ENCODE measurements at regions not wholly inside any gene's neighbourhood (a gene's known extent, or its start where the extent isn't known, plus 50 kb on each side); places are given as distances from the start of the nearest gene placed in this dataset.

DNA sequence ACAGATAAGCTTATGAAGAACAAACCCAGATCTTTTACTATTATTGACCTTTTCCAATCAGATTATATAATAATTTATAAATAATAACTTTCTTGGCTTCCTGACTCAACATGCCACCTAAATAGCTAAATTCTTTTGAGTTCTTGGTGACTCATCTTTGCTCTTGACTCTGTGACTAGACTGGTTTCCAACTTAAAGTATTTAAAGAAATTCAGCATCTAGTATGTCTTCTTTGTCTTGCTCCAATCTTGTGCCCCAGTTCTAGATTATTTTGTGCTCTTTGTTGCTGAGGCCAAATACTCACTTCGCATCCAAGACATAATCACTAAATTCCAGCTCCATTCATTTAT, 483.2 kb upstream of the TBL1XR1 start:
- peaks cover 93% of the 10 kb centered on the region for H3K4me1 ChIP-seq (ENCODE audit: insufficient read depth, low read length, poor library complexity, severe bottlenecking)
- H3K4me2 ChIP-seq (ENCODE audit: low read depth, low read length, poor library complexity, severe bottlenecking) = peak overlapping the region; percentile 66
- no peak for TF ChIP-seq EZH2phosphoT487 (IDR thresholded peaks at IDR 0.05; ENCODE audit: borderline replicate concordance)
- no peaks in the 10 kb centered on the region for H4K20me1 ChIP-seq (ENCODE audit: insufficient read depth, low read length, poor library complexity, severe bottlenecking)
- H2AFZ ChIP-seq (ENCODE audit: low read length) = no peak overlapping the region
- peak overlapping the region; percentile 46 for H3K4me3 ChIP-seq (ENCODE audit: low read length, poor library complexity, severe bottlenecking)
- peak overlapping the region; percentile 72 for H3K9ac ChIP-seq (ENCODE audit: low read depth, low read length, poor library complexity, severe bottlenecking)
- no peaks in the 10 kb centered on the region for H3K9me2 ChIP-seq (replicated peaks; ENCODE audit: low read depth, low read length)
- H3K79me2 ChIP-seq (ENCODE audit: insufficient read depth, low read length) = 0 out of 2 replicates have a peak, but pooled peaks cover 4% of the 10 kb centered on the region
- no peaks in the 10 kb centered on the region for H3K9me3 ChIP-seq (ENCODE audit: insufficient read depth, low read depth, low read length)
- H3K36me3 ChIP-seq (ENCODE audit: insufficient read depth, low read length) = no peaks in the 10 kb centered on the region
- peaks cover 31% of the 10 kb centered on the region for H3F3A ChIP-seq (ENCODE audit: low read depth)
- no peaks in the 10 kb centered on the region for H3K27me3 ChIP-seq (ENCODE audit: insufficient read depth, low read length, poor library complexity, severe bottlenecking)

DNA sequence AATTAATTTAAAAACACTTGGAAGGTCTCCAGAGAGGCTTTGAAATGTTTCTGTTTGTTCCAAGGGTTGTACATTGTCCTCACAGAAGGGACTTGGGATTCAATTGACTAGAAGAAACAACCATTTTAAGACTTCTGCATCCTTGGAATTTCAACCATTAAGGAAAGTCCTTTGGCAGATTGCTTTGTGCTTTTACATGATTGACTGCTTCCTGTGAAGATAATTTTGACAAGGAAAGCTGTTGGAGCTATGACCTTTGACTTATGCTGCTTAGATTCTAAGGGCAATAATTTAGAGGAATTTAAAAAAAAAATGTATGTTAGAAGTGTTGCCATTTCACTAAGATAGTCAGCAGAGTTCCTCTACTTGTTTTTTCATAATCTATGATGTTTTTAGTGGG, 483.9 kb upstream of the TBL1XR1 start:
- 0 out of 2 replicates have a peak, but pooled peaks cover 4% of the 10 kb centered on the region for H3K79me2 ChIP-seq (ENCODE audit: insufficient read depth, low read length)
- peak overlapping the region; percentile 72 for H3K9ac ChIP-seq (ENCODE audit: low read depth, low read length, poor library complexity, severe bottlenecking)
- H3K9me2 ChIP-seq (replicated peaks; ENCODE audit: low read depth, low read length) = no peaks in the 10 kb centered on the region
- H2AFZ ChIP-seq (ENCODE audit: low read length) = no peak overlapping the region
- no peaks in the 10 kb centered on the region for H3K9me3 ChIP-seq (ENCODE audit: insufficient read depth, low read depth, low read length)
- H3K4me2 ChIP-seq (ENCODE audit: low read depth, low read length, poor library complexity, severe bottlenecking) = peak overlapping the region; percentile 66
- TF ChIP-seq EZH2phosphoT487 (IDR thresholded peaks at IDR 0.05; ENCODE audit: borderline replicate concordance) = no peak
- TF ChIP-seq, protein P1, sequence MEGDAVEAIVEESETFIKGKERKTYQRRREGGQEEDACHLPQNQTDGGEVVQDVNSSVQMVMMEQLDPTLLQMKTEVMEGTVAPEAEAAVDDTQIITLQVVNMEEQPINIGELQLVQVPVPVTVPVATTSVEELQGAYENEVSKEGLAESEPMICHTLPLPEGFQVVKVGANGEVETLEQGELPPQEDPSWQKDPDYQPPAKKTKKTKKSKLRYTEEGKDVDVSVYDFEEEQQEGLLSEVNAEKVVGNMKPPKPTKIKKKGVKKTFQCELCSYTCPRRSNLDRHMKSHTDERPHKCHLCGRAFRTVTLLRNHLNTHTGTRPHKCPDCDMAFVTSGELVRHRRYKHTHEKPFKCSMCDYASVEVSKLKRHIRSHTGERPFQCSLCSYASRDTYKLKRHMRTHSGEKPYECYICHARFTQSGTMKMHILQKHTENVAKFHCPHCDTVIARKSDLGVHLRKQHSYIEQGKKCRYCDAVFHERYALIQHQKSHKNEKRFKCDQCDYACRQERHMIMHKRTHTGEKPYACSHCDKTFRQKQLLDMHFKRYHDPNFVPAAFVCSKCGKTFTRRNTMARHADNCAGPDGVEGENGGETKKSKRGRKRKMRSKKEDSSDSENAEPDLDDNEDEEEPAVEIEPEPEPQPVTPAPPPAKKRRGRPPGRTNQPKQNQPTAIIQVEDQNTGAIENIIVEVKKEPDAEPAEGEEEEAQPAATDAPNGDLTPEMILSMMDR (conservative IDR thresholded peaks at IDR 0.05; ENCODE audit: low read length) = no peak
- H3F3A ChIP-seq (ENCODE audit: low read depth) = peaks cover 31% of the 10 kb centered on the region
- no peaks in the 10 kb centered on the region for H4K20me1 ChIP-seq (ENCODE audit: insufficient read depth, low read length, poor library complexity, severe bottlenecking)
- no peaks in the 10 kb centered on the region for H3K27me3 ChIP-seq (ENCODE audit: insufficient read depth, low read length, poor library complexity, severe bottlenecking)
- peaks cover 93% of the 10 kb centered on the region for H3K4me1 ChIP-seq (ENCODE audit: insufficient read depth, low read length, poor library complexity, severe bottlenecking)
- peak overlapping the region; percentile 46 for H3K4me3 ChIP-seq (ENCODE audit: low read length, poor library complexity, severe bottlenecking)
- no peaks in the 10 kb centered on the region for H3K36me3 ChIP-seq (ENCODE audit: insufficient read depth, low read length)

DNA sequence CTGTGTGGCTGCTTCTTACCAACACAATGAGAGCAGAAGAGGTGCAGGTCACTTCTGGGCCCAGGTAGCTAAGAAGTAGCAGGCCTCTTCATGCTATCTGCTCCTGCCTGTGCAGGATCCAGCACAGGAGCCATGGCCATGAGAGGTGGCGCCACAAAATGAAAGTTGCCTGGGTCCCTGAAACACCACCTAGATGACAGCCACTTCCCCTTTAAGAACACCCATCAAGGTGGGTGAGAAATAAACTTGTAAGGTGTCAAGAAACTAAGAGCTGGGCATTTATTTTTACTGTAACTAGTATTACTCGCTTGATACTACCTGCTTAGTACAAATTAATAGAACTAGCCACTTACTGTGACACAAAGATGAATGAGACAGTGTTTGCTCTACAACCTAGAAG, 484.6 kb upstream of the TBL1XR1 start:
- peak overlapping the region; percentile 13 for H3K4me3 ChIP-seq (ENCODE audit: low read length, poor library complexity, severe bottlenecking)
- H3K36me3 ChIP-seq (ENCODE audit: insufficient read depth, low read length) = no peaks in the 10 kb centered on the region
- 0 out of 2 replicates have a peak, but pooled peaks cover 4% of the 10 kb centered on the region for H3K79me2 ChIP-seq (ENCODE audit: insufficient read depth, low read length)
- no peaks in the 10 kb centered on the region for H3K9me2 ChIP-seq (replicated peaks; ENCODE audit: low read depth, low read length)
- H3K4me2 ChIP-seq (ENCODE audit: low read depth, low read length, poor library complexity, severe bottlenecking) = peak overlapping the region; percentile 66
- H3F3A ChIP-seq (ENCODE audit: low read depth) = peaks cover 31% of the 10 kb centered on the region
- peaks cover 93% of the 10 kb centered on the region for H3K4me1 ChIP-seq (ENCODE audit: insufficient read depth, low read length, poor library complexity, severe bottlenecking)
- H3K9ac ChIP-seq (ENCODE audit: low read depth, low read length, poor library complexity, severe bottlenecking) = peak overlapping the region; percentile 72
- 0 out of 2 replicates have a peak overlapping the region, but pooled peaks have one; percentile 0 for H2AFZ ChIP-seq (ENCODE audit: low read length)
- no peaks in the 10 kb centered on the region for H3K9me3 ChIP-seq (ENCODE audit: insufficient read depth, low read depth, low read length)
- TF ChIP-seq, protein P1 (conservative IDR thresholded peaks at IDR 0.05; ENCODE audit: low read length) = no peak
- TF ChIP-seq EZH2phosphoT487 (IDR thresholded peaks at IDR 0.05; ENCODE audit: borderline replicate concordance) = no peak
- H4K20me1 ChIP-seq (ENCODE audit: insufficient read depth, low read length, poor library complexity, severe bottlenecking) = no peaks in the 10 kb centered on the region
- no peaks in the 10 kb centered on the region for H3K27me3 ChIP-seq (ENCODE audit: insufficient read depth, low read length, poor library complexity, severe bottlenecking)

DNA sequence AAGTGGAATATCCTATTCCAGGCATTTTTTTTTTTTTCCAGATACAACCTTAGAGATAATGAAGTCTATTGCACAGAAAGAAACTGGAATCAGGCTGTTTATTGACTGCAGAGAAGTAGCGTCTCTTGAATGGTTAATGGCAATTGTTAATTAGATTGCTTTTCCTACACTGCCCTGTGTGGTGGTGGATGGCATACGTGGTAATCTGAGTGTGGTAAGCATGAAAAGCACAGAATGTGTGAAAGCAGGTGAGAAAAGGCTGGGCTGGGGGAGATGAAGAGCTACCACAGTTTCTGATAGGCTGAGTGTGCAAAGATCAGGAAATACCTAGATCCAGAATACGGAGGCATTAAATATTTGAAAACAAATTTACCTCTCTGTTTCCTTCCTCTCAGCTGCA, 486.3 kb upstream of the TBL1XR1 start:
- peaks cover 92% of the 10 kb centered on the region for H3K4me1 ChIP-seq (ENCODE audit: insufficient read depth, low read length, poor library complexity, severe bottlenecking)
- no peaks in the 10 kb centered on the region for H3K9me3 ChIP-seq (ENCODE audit: insufficient read depth, low read depth, low read length)
- H3K9ac ChIP-seq (ENCODE audit: low read depth, low read length, poor library complexity, severe bottlenecking) = peak overlapping the region; percentile 51
- H3K27me3 ChIP-seq (ENCODE audit: insufficient read depth, low read length, poor library complexity, severe bottlenecking) = no peaks in the 10 kb centered on the region
- no peaks in the 10 kb centered on the region for H4K20me1 ChIP-seq (ENCODE audit: insufficient read depth, low read length, poor library complexity, severe bottlenecking)
- TF ChIP-seq, protein P1 (conservative IDR thresholded peaks at IDR 0.05; ENCODE audit: low read length) = 0 out of 2 replicates have a peak, but pooled peaks have one; percentile 24
- TF ChIP-seq EZH2phosphoT487 (IDR thresholded peaks at IDR 0.05; ENCODE audit: borderline replicate concordance) = no peak
- no peak overlapping the region for H2AFZ ChIP-seq (ENCODE audit: low read length)
- H3K4me2 ChIP-seq (ENCODE audit: low read depth, low read length, poor library complexity, severe bottlenecking) = peak overlapping the region; percentile 3
- H3F3A ChIP-seq (ENCODE audit: low read depth) = peaks cover 22% of the 10 kb centered on the region
- no peaks in the 10 kb centered on the region for H3K9me2 ChIP-seq (replicated peaks; ENCODE audit: low read depth, low read length)
- H3K79me2 ChIP-seq (ENCODE audit: insufficient read depth, low read length) = 0 out of 2 replicates have a peak, but pooled peaks cover 4% of the 10 kb centered on the region
- H3K4me3 ChIP-seq (ENCODE audit: low read length, poor library complexity, severe bottlenecking) = no peak overlapping the region
- no peaks in the 10 kb centered on the region for H3K36me3 ChIP-seq (ENCODE audit: insufficient read depth, low read length)

All from Loucy (cell line).